ENCODE measurements at regions not wholly inside any gene's neighbourhood (a gene's known extent, or its start where the extent isn't known, plus 50 kb on each side); places are given as distances from the start of the nearest gene placed in this dataset.

DNA sequence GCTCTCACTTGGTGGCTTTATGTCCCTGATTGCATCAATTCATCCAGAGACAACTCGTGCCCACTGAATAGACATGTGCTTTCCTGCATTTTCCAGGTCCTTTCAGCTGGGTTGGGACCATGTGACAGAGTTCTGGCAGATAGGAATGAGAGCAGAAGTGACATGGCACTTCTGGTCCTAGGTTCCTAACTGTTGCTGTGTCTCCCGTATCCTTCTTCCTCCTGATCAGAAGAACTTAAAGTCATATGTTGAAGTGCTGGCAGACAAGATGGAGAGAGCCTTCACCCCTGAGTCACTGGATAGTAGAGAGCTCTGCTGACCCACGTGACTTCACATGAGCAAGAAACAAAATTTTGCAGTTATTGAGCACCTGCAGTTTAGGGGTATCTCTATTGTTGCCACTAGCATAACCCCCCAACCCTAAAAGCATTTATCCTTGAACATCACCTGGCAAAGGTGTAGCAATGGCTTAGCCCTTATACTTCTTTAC lies 80.0 kb downstream of the NREP start:
- DNase-seq: no peak

DNA sequence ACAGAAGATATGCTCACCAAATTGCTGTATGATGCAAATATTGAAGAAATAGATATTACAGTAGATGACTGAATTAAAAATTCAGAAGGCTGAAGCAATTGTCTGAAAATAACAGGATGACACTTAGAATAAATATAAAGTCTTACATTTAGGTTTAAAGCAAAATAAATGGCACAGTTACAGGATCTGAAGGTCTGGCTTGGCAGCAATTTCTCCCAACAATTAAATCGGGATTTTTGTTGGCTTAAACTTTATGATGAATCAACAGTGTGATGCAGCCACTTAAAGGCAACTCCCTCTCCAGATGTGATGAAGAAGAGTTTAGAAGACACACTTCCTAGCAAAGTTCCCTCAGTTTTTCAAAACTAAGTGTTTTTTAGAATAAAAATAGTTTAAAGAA lies 80.5 kb downstream of the NREP start:
- DNase-seq: no peak

DNA sequence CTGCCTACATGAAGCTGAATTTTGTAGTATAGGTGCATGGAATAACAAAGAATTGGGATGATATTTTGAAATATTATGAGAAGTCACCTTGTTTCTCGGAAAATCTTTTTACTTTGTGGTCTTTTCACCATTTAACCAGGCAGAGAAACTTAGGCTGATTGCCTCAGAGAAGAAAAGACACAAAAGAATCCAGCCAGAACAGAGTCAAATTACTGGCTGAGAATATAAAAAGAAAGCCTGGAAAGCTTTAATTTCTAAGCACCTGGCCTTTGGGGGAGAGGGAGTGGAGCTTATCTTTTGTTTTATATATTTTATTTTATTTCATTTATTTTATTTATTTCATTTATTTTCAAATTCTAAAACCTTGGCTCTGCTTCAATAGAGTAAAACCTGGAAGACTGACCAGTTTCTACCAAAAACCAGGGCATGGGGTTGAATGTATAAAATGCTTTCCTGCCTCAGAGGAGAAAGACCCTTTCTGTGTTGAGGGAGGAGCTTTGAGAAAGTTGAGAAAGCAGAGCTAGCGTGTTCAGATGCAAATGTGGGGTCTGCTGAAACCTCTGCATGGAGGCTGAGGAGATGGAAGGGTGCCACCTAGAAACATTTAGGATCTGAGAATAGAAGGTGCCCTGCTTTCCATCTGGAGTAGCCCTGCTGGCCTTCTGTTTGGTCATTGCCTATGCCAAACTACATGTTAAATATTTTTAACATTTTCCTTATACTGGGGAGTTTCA lies 81.6 kb downstream of the NREP start:
- no peak for DNase-seq

- DNase-seq: no peak
These were observed 82.9 kb downstream of the NREP start for GRCh38 chr5:111673891-111674626.

- DNase-seq: no peak
These were observed 84.9 kb downstream of the NREP start for GRCh38 chr5:111672099-111672498.

DNA sequence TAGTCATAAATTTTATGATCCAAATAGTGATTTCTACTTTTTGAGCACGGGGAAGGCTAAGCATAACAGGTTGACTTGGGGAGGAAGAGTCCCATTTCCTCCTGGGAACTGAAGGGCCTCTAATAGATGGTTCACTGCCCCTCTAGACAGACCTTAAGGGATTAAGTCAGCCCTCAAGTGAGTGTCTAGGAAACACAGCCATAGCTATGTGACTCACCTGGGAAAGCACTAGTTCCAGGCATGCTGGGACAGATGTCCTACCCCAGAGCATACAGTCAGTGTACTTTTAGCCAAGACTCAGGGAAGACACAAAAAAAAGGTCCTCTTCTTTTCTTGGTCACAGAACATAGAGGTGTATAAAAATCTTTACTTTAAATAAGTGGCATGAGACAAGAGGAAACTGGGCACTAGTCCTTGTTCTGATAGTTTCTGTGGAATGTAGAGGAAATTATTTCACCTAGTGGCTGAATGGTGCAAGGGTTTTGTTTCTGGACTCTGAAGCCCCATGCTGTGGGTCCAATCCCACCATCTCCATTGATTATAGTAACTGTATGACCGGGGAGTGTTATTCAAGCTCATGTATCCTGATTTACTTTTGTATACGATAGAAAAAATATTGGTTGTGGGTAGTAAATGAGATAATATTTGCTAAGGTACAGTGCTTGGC lies 86.0 kb downstream of the NREP start:
- no peak for DNase-seq

GRCh38 chr5:111668477-111669414 lies 88.2 kb downstream of the NREP start:
- DNase-seq: no peak

GRCh38 chr5:111667128-111667736 lies 89.8 kb downstream of the NREP start:
- DNase-seq: no peak

DNA sequence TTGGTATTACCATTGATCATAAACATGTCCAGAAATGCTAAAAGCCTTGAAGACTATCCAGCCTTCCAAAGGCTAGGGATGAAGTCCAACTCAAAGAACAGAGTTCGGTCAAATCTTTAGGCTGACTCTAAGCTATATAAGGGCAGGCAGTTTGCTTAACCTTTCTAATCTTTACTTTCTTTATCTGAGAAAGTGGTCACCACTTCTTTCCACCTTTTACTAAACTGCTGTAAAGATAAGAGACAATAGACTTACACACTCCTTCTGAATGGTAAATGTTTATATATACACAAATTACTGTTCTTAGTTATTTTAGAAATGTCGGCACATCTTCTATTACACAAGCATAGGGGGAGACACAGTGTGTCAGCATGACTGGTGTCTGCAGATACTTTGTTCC lies 100.4 kb downstream of the NREP start:
- no peak for DNase-seq

DNA sequence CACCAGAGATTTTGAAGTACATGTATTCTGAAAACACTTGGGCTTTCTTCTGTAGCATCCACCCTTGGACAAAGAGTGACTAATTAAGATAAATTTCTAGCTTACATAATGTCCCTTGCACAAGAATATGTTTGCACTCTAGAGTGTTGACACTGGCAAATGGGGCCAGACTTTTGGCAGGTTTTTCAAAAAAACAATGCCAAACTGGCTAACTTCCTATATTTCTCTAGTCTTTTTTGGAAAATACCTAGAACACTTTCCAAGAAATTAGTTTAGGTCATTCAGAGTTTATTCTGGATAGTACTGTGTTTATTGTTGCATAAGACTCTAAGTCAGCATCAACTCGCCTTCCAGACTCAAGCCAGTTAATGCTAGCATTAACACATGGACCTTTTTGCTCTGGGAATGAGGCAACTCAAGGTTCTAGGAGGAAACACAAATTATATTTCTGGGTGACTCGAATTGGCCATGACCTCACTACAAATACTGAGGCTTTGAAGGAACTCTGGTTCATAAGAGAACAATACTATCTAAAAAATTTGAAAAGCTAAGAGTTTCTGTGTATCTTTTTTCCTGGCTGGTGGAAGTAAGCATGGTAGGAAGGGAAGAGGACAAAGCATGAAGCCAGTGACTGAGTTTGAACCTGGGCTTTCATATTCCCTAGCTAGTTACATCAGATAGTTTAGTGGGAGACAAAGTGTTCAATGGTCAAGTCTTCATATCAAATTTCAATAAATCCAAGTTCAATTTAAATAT lies 101.6 kb downstream of the NREP start:
- no peak for DNase-seq

GRCh38 chr5:111653408-111653807 lies 103.6 kb downstream of the NREP start:
- DNase-seq: no peak

DNA sequence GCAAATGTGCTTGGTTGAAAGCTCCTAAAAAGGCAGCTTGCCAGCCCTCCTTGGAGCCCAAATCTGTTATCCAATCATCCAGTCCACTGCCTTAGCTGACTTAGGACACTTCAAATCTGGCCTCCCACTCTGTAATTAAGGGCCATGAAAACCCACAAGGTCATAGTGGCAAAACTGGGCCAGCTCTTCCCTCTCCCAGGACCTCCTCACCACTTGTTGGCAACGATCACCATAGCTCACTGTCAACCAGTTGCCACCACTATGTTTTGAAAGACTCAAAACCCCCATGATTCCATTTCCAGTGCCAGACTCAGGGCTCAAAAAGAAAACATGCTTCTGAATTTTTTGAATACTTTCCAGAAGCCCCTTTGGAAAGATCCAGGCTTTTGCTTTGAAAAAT lies 107.5 kb downstream of the NREP start:
- DNase-seq: no peak

GRCh38 chr5:111645303-111645838 lies 111.6 kb downstream of the NREP start:
- DNase-seq: no peak

DNA sequence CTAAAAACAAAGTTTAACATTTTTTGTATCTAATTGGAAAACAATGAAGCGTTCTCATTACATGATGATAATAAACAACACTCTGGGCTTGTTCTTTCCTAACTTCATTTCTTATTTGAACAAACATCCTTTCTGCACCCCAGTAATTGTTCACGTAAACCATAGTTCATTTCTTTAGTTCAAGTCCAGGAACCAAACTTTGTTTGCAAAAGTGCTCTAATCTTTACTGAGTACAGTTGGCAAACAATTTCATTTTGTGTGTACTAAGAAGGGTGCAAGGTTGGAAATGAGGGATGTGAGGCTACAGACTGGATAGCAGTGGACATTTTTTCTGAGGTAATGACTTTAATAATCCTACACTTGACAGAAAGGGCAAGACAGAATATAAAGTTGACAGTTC lies 113.5 kb downstream of the NREP start:
- DNase-seq: no peak

DNA sequence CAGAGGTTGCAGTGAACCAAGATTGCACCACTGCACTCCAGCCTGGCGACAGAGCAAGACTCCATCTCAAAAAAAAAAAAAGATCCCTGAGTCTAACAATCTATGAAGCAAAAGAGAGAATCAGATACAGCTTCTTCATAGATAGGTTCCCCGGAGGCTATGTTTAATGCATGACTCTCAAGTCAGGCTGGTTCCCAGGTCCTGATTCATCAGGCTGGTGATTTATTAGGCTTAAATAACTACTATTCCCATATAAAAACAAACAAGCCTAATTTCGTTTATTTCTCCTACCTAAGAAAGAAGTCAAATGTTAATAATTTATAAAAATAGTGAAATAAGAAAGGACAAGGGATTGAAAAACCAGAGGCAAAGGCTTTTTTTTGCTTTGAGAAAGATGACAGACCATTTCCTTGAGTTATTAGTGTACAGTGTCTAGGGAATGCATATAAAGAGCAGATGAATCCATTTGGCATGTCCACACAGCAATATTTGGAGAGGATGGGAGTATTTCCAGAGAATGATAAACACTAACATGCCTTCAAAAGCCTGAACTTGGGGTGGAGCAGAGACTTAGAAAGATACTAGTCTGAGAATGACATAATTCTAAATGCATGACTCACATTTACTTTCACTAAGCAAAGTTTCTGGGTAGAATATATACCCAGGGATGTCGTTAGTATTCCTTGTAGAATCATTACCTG lies 115.3 kb downstream of the NREP start:
- DNase-seq: no peak

DNA sequence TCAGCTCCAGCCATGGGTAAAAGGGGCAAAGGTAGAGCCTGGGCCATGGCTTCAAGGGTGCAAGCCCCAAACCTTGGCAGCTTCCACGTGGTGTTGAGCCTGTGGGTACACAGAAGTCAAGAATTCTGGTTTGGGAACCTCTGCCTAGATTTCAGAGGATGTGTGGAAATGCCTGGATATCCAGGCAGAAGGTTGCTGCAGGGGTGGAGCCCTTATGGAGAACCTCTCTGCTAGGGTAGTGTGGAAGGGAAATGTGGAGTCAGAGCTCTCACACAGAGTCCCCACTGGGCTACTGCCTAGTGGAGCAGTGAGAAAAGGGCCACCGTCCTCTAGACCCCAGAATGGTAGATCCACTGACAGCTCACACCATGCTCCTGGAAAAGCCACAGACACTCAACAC lies 117.1 kb downstream of the NREP start:
- no peak for DNase-seq

- no peak for DNase-seq
These were observed 120.3 kb downstream of the NREP start for GRCh38 chr5:111636736-111637135.

DNA sequence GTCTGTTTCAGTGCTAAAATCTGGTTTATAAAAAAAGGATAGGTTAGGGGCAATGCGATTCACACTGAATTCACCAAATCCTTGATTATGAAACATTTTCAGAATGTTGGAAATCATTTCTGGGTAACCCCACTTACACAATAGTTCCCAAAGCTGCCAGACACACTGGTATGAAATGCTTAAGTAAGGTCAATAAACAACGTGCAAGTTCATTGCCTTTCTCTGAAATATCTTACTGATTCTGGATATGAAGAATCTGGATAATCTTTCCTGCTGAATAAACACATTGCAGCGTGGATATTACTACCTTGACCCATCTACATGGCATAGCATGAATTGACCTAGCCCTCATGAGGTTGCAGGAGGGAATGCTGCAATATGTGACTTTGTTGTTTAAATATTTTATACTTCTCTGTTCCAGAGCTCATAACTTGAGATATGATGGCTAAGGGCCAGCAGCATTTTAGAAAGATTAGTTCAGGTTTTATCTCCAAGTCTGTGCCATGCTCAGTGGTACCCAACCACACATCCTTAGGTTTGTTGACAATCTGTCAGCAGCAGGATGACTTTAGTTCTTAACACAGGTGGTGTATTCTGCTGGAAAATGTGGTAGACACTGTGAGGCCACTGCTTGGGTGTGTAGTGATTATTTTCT lies 121.0 kb downstream of the NREP start:
- DNase-seq: no peak

DNA sequence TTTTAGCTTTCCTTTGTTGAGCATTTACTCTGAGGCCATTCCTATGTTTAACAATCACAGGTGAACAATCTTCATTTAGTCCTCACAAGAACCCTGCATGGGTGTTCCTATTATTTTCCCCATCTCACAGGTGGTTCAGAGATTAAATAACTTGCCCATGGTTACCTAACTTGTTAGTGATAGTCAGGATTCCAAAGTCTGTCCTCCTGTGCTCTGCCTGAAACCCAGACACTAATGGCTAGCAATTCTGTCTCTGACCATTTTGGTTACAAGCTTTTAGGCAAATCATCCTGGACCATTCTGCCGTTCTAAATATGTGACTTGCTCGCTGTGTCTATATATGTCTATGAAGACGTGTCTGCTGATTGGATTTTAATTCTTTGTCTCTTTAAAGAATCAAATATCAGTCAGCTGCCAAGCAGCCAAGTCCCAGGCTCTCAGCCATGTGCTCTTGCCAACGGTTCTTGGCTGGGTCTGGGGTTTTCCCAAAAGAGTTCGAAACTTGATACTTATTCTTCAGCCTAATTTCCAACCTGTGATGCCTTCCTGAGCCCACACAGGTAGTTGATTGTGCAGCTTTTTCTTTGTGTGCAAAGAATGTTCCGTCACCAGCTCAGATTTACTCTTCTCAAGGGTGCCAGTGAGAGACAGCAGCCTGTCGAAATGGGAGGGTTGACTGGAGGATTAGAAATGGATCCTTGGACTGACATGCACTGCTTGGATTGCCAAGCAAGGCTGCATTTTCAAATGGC lies 121.7 kb downstream of the NREP start:
- no peak for DNase-seq

All from stimulated activated CD4-positive, alpha-beta T cell treated with anti-CD3 and anti-CD28 coated beads, Interleukin-2, amount 100 ng/mL, for 24 hours (primary cell).